ENCODE measurements at regions not wholly inside any gene's neighbourhood (a gene's known extent, or its start where the extent isn't known, plus 50 kb on each side); places are given as distances from the start of the nearest gene placed in this dataset.

- no peak for DNase-seq
- Mint-ChIP-seq H3K4me1 (ENCODE audit: low read depth) (no peaks in the 10 kb centered on the region), H3K27me3 (ENCODE audit: insufficient read depth) (no peaks in the 10 kb centered on the region), H3K9me3 (peaks cover 14% of the 10 kb centered on the region; the same call in 1 of the 2 replicates), H3K36me3 (ENCODE audit: low read depth) (no peaks in the 10 kb centered on the region), H3K4me3 (no peak overlapping the region), H3K27ac (no peak overlapping the region)
- no peak for TF ChIP-seq CTCF (IDR thresholded peaks at IDR 0.05)
Measured at GRCh38 chr20:52473186-52473585, 281.6 kb upstream of the ZFP64 start.

- no peak overlapping the region for H3K27ac Mint-ChIP-seq
- H3K9me3 Mint-ChIP-seq, result peaks cover 17% of the 10 kb centered on the region
- H3K36me3 Mint-ChIP-seq (ENCODE audit: low read depth), result no peaks in the 10 kb centered on the region
- no peaks in the 10 kb centered on the region; the same call in 1 of the 2 replicates for H3K27me3 Mint-ChIP-seq (ENCODE audit: insufficient read depth)
- DNase-seq, result no peak
- no peaks in the 10 kb centered on the region for H3K4me1 Mint-ChIP-seq (ENCODE audit: low read depth)
- no peak overlapping the region for H3K4me3 Mint-ChIP-seq
- TF ChIP-seq CTCF (IDR thresholded peaks at IDR 0.05), result no peak
Measured at GRCh38 chr20:52470561-52470960, 279.0 kb upstream of the ZFP64 start.

- no peak for TF ChIP-seq CTCF (IDR thresholded peaks at IDR 0.05)
- H3K27me3 Mint-ChIP-seq (ENCODE audit: insufficient read depth), result no peaks in the 10 kb centered on the region; the same call in 1 of the 2 replicates
- H3K36me3 Mint-ChIP-seq (ENCODE audit: low read depth), result no peaks in the 10 kb centered on the region
- H3K9me3 Mint-ChIP-seq, result peaks cover 28% of the 10 kb centered on the region
- no peak overlapping the region for H3K4me3 Mint-ChIP-seq
- H3K27ac Mint-ChIP-seq, result no peak overlapping the region
- DNase-seq, result no peak
- H3K4me1 Mint-ChIP-seq (ENCODE audit: low read depth), result no peaks in the 10 kb centered on the region
Measured at GRCh38 chr20:52469128-52469527, 277.5 kb upstream of the ZFP64 start.

- Mint-ChIP-seq H3K4me1 (ENCODE audit: low read depth) (no peaks in the 10 kb centered on the region; the same call in 1 of the 2 replicates), H3K9me3 (peaks cover 27% of the 10 kb centered on the region), H3K4me3 (no peak overlapping the region), H3K27me3 (ENCODE audit: insufficient read depth) (peaks cover 2% of the 10 kb centered on the region; the same call in 1 of the 2 replicates), H3K36me3 (ENCODE audit: low read depth) (no peaks in the 10 kb centered on the region), H3K27ac (no peak overlapping the region)
- TF ChIP-seq CTCF (IDR thresholded peaks at IDR 0.05), result no peak
- DNase-seq, result no peak
Measured at GRCh38 chr20:52465991-52466390, 274.4 kb upstream of the ZFP64 start.

GRCh38 chr20:52461582-52461981, 270.0 kb upstream of the ZFP64 start:
- H3K4me1 Mint-ChIP-seq (ENCODE audit: low read depth), result no peaks in the 10 kb centered on the region; the same call in 1 of the 2 replicates
- H3K36me3 Mint-ChIP-seq (ENCODE audit: low read depth), result no peaks in the 10 kb centered on the region
- no peak overlapping the region for H3K27ac Mint-ChIP-seq
- no peak overlapping the region for H3K4me3 Mint-ChIP-seq
- no peak for DNase-seq
- peaks cover 2% of the 10 kb centered on the region; the same call in 1 of the 2 replicates for H3K27me3 Mint-ChIP-seq (ENCODE audit: insufficient read depth)
- peaks cover 42% of the 10 kb centered on the region for H3K9me3 Mint-ChIP-seq
- no peak for TF ChIP-seq CTCF (IDR thresholded peaks at IDR 0.05)

GRCh38 chr20:52459150-52459549, 267.6 kb upstream of the ZFP64 start:
- Mint-ChIP-seq H3K27me3 (ENCODE audit: insufficient read depth) (peaks cover 2% of the 10 kb centered on the region; the same call in 1 of the 2 replicates), H3K27ac (no peak overlapping the region), H3K4me3 (no peak overlapping the region), H3K4me1 (ENCODE audit: low read depth) (peaks cover 13% of the 10 kb centered on the region; the same call in 1 of the 2 replicates), H3K36me3 (ENCODE audit: low read depth) (no peaks in the 10 kb centered on the region), H3K9me3 (peaks cover 38% of the 10 kb centered on the region)
- TF ChIP-seq CTCF (IDR thresholded peaks at IDR 0.05), result no peak
- no peak for DNase-seq
